ENCODE measurements at regions not wholly inside any gene's neighbourhood (a gene's known extent, or its start where the extent isn't known, plus 50 kb on each side); places are given as distances from the start of the nearest gene placed in this dataset.

DNA sequence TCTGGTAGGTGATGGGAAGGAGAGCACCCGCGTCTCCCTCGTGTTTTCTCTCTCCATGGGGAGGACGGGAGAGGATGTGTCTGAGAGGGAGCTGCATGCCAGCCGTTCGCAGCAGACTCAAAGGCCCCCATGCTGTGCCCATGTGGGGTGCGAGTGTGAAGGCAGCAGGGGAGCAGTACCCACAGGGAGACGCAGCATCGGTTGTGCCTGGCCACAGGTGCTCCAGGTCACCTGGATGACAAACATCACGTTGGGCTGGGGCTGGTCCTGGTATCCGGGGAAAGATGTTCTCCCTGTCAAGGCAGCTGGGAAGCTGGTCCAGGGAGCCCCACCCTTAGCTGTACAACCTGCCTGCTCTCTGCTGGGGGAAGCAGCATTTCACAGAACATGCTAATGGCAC, 119.5 kb upstream of the SALL3 start:
- no peaks in the 10 kb centered on the region for H3K27me3 ChIP-seq
- H3K4me1 ChIP-seq: no peaks in the 10 kb centered on the region
- TF ChIP-seq CTCF (IDR thresholded peaks at IDR 0.05) (no peak), POLR2A (IDR thresholded peaks at IDR 0.05) (no peak)
- no peaks in the 10 kb centered on the region for H3K9me3 ChIP-seq
- intact Hi-C loops (cut with DNase I; ENCODE audit: low total_unique reads): no loop called here
- DNase-seq: no peak
- H3K36me3 ChIP-seq (ENCODE audit: low read depth, missing control alignments): no peaks in the 10 kb centered on the region
- no peak overlapping the region for H3K27ac ChIP-seq
- no peak overlapping the region for H3K4me3 ChIP-seq
- WGBS, 2 donors: 71 to 79% methylated on average over 10 to 11 of the region's 11 CpGs

- no peaks in the 10 kb centered on the region for H3K36me3 ChIP-seq (ENCODE audit: low read depth, missing control alignments)
- TF ChIP-seq POLR2A (IDR thresholded peaks at IDR 0.05) (no peak), CTCF (IDR thresholded peaks at IDR 0.05) (no peak)
- no peak overlapping the region for H3K4me3 ChIP-seq
- no peaks in the 10 kb centered on the region for H3K27me3 ChIP-seq
- H3K9me3 ChIP-seq: no peaks in the 10 kb centered on the region
- 61 to 67% methylated on average over 11 of the region's 11 CpGs for WGBS, 2 donors
- intact Hi-C loops (cut with DNase I; ENCODE audit: low total_unique reads): no loop called here
- no peak overlapping the region for H3K27ac ChIP-seq
- H3K4me1 ChIP-seq: no peaks in the 10 kb centered on the region
- no peak for DNase-seq
Observed at GRCh38 chr18:78861116-78861515, 118.5 kb upstream of the SALL3 start.

- H3K4me1 ChIP-seq: no peaks in the 10 kb centered on the region
- H3K27ac ChIP-seq: no peak overlapping the region
- no peaks in the 10 kb centered on the region for H3K36me3 ChIP-seq (ENCODE audit: low read depth, missing control alignments)
- H3K9me3 ChIP-seq: no peaks in the 10 kb centered on the region
- 74 to 80% methylated on average over 7 of the region's 7 CpGs for WGBS, 2 donors
- TF ChIP-seq CTCF (IDR thresholded peaks at IDR 0.05): no peak
- no peak for TF ChIP-seq POLR2A (IDR thresholded peaks at IDR 0.05)
- H3K27me3 ChIP-seq: no peaks in the 10 kb centered on the region
- no peak for DNase-seq
- no peak overlapping the region for H3K4me3 ChIP-seq
- intact Hi-C loops (cut with DNase I; ENCODE audit: low total_unique reads): no loop called here
Observed at GRCh38 chr18:78861706-78862105, 117.9 kb upstream of the SALL3 start.

DNA sequence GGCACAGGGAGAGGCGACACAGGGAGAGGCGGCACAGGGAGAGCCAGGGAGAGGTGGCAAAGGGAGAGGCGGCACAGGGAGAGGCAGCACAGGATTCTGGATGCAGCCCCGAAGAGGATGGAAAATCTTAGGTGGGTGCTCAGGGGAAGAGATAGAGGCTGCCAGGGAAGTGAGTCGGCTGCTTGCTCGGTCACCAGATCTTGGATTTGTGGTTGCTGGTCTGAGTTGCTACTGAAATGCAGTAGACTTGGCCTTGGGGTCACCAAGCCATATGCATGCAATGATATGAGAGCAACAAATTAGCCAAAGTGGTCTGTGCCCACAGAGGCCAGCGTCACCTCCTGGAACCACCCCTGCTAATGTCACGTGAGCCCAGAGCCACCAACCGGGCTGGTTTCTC, 117.2 kb upstream of the SALL3 start:
- Histone ChIP-seq H3K36me3 (ENCODE audit: low read depth, missing control alignments) (no peaks in the 10 kb centered on the region), H3K27me3 (no peaks in the 10 kb centered on the region), H3K4me1 (no peaks in the 10 kb centered on the region), H3K27ac (no peak overlapping the region), H3K9me3 (no peaks in the 10 kb centered on the region), H3K4me3 (no peak overlapping the region)
- 83 to 89% methylated on average over 9 of the region's 9 CpGs for WGBS, 2 donors
- DNase-seq: no peak
- intact Hi-C loops (cut with DNase I; ENCODE audit: low total_unique reads): no loop called here
- TF ChIP-seq POLR2A (IDR thresholded peaks at IDR 0.05) (no peak), CTCF (IDR thresholded peaks at IDR 0.05) (no peak)

GRCh38 chr18:78865056-78865598, 114.5 kb upstream of the SALL3 start:
- no peaks in the 10 kb centered on the region for H3K4me1 ChIP-seq
- 73 to 82% methylated on average over 5 of the region's 5 CpGs for WGBS, 2 donors
- H3K27ac ChIP-seq: no peak overlapping the region
- DNase-seq: no peak
- no peaks in the 10 kb centered on the region for H3K27me3 ChIP-seq
- intact Hi-C loops (cut with DNase I; ENCODE audit: low total_unique reads): no loop called here
- H3K4me3 ChIP-seq: no peak overlapping the region
- no peak for TF ChIP-seq POLR2A (IDR thresholded peaks at IDR 0.05)
- no peak for TF ChIP-seq CTCF (IDR thresholded peaks at IDR 0.05)
- no peaks in the 10 kb centered on the region for H3K36me3 ChIP-seq (ENCODE audit: low read depth, missing control alignments)
- no peaks in the 10 kb centered on the region for H3K9me3 ChIP-seq
